Calu3 (cell line): ENCODE measurements at regions not wholly inside any gene's neighbourhood (a gene's known extent, or its start where the extent isn't known, plus 50 kb on each side); places are given as distances from the start of the nearest gene placed in this dataset.

Experiments
- BruUV-seq: library from RNA; stranded (reverse); fragments of 400-500 nt; replicated peaks from 2 replicates; lab custom pipeline; 2021; lab: Mats Ljungman, UMichigan
- CTCF ChIA-PET: fragments of 300-600 bp; sonication (Branson Sonifier 250); formaldehyde crosslinking; loops from one replicate; lab custom pipeline; 2022; ENCODE audit warnings: antibody characterized with exemption; lab: Charles Lee
- DNase-seq: peaks from one replicate; pipeline ENCODE4 v3.0.0; 2022
- H3K27ac Mint-ChIP-seq: one replicate; pipeline ENCODE4 v1.8.0; 2022; ENCODE audit warnings: mixed read lengths; ENCODE audit not compliant: unreplicated experiment
- H3K27me3 Mint-ChIP-seq: one replicate; pipeline ENCODE4 v1.8.0; 2022; ENCODE audit warnings: mixed read lengths; ENCODE audit not compliant: unreplicated experiment
- H3K36me3 Mint-ChIP-seq: one replicate; pipeline ENCODE4 v1.8.0; 2022; ENCODE audit warnings: mild to moderate bottlenecking, moderate library complexity, mixed read lengths; ENCODE audit not compliant: insufficient read depth, unreplicated experiment
- H3K4me1 Mint-ChIP-seq: one replicate; pipeline ENCODE4 v1.8.0; 2022; ENCODE audit warnings: mild to moderate bottlenecking, low read depth, mixed read lengths; ENCODE audit not compliant: unreplicated experiment
- H3K4me3 Mint-ChIP-seq: one replicate; pipeline ENCODE4 v1.8.0; 2022; ENCODE audit warnings: mild to moderate bottlenecking, low read depth, moderate library complexity, mixed read lengths; ENCODE audit not compliant: unreplicated experiment
- H3K9me3 Mint-ChIP-seq: one replicate; pipeline ENCODE4 v1.8.0; 2022; ENCODE audit warnings: low read depth, mixed read lengths; ENCODE audit not compliant: unreplicated experiment
- CTCF ChIP-seq: fragments of 200-600 bp; IDR thresholded peaks from one replicate; pipeline ENCODE4 v1.8.0; 2022; ENCODE audit warnings: antibody characterized with exemption; ENCODE audit not compliant: unreplicated experiment
- intact Hi-C: fragments of 100-400 bp; cut with micrococcal nuclease; formaldehyde crosslinking; loops from one replicate; pipeline ENCODE4 v1.10.0; 2022; ENCODE audit not compliant: unreplicated experiment

GRCh38 chrX:128759177-128759576 lies 707.0 kb upstream of the ACTRT1 start:
- intact Hi-C loops = no loop called here
- DNase-seq = no peak
- no TSS peak for BruUV-seq
- CTCF ChIA-PET = no interaction called here
- H3K4me3 Mint-ChIP-seq = no peak overlapping the region
- no peaks in the 10 kb centered on the region for H3K27me3 Mint-ChIP-seq
- H3K9me3 Mint-ChIP-seq = peaks cover 6% of the 10 kb centered on the region
- no peak for TF ChIP-seq CTCF
- no peak overlapping the region for H3K27ac Mint-ChIP-seq
- no peaks in the 10 kb centered on the region for H3K36me3 Mint-ChIP-seq
- H3K4me1 Mint-ChIP-seq = no peaks in the 10 kb centered on the region

GRCh38 chrX:128754130-128754529 lies 701.9 kb upstream of the ACTRT1 start:
- CTCF ChIA-PET = no interaction called here
- Mint-ChIP-seq H3K9me3 (peaks cover 7% of the 10 kb centered on the region), H3K4me1 (no peaks in the 10 kb centered on the region), H3K4me3 (no peak overlapping the region), H3K27ac (no peak overlapping the region), H3K36me3 (no peaks in the 10 kb centered on the region), H3K27me3 (no peaks in the 10 kb centered on the region)
- intact Hi-C loops = no loop called here
- TF ChIP-seq CTCF = no peak
- no TSS peak for BruUV-seq
- no peak for DNase-seq

GRCh38 chrX:128739539-128739938 lies 687.3 kb upstream of the ACTRT1 start:
- CTCF ChIA-PET = no interaction called here
- Mint-ChIP-seq H3K4me1 (no peaks in the 10 kb centered on the region), H3K27ac (no peak overlapping the region), H3K4me3 (no peak overlapping the region), H3K9me3 (peaks cover 3% of the 10 kb centered on the region), H3K27me3 (no peaks in the 10 kb centered on the region), H3K36me3 (no peaks in the 10 kb centered on the region)
- BruUV-seq = no TSS peak
- no peak for TF ChIP-seq CTCF
- no peak for DNase-seq
- intact Hi-C loops = no loop called here

GRCh38 chrX:128728943-128729342 lies 676.7 kb upstream of the ACTRT1 start:
- H3K4me3 Mint-ChIP-seq = no peak overlapping the region
- TF ChIP-seq CTCF = no peak
- H3K9me3 Mint-ChIP-seq = peaks cover 15% of the 10 kb centered on the region
- DNase-seq = no peak
- H3K36me3 Mint-ChIP-seq = no peaks in the 10 kb centered on the region
- no peaks in the 10 kb centered on the region for H3K4me1 Mint-ChIP-seq
- no peak overlapping the region for H3K27ac Mint-ChIP-seq
- CTCF ChIA-PET = no interaction called here
- no TSS peak for BruUV-seq
- no peaks in the 10 kb centered on the region for H3K27me3 Mint-ChIP-seq
- intact Hi-C loops = no loop called here
